IMR-90 (cell line): ENCODE measurements at regions not wholly inside any gene's neighbourhood (a gene's known extent, or its start where the extent isn't known, plus 50 kb on each side); places are given as distances from the start of the nearest gene placed in this dataset.

ENCODE experiments used
- ATAC-seq: fragments of 200-7000 bp; cut with Tn5 transposase; 2 replicates; pipeline ENCODE4 v1.9.1; 2020; ENCODE audit warnings: low read depth, mild to moderate bottlenecking, moderate library complexity
- BruUV-seq: library from RNA; stranded (reverse); fragments of 400-500 nt; replicated peaks from 2 replicates; lab custom pipeline; 2021; lab: Mats Ljungman, UMichigan
- CTCF ChIA-PET: fragments of 300-600 bp; formaldehyde crosslinking; extraction: SDS; loops from one replicate; lab custom pipeline; 2021; ENCODE audit warnings: antibody characterized with exemption; lab: Yijun Ruan, JAX
- POLR2A ChIA-PET: fragments of 300-600 bp; sonication (Branson Sonifier 250); formaldehyde crosslinking; loops from one replicate; lab custom pipeline; 2022; ENCODE audit warnings: antibody characterized with exemption; ENCODE audit not compliant: unreplicated experiment; lab: Charles Lee
- DNase-seq: peaks from one replicate; pipeline ENCODE4 v3.0.0; 2013
- H2AFZ ChIP-seq: replicated peaks from 2 replicates; pipeline ENCODE3; 2013; ENCODE audit warnings: low read length, mild to moderate bottlenecking; ENCODE audit not compliant: poor library complexity
- H2AK5ac ChIP-seq: 2 replicates; pipeline ENCODE4 v1.6.1; 2013; ENCODE audit warnings: low read depth, low read length, inconsistent platforms
- H2AK9ac ChIP-seq: replicated peaks from 2 replicates; pipeline ENCODE3; 2013; ENCODE audit warnings: mild to moderate bottlenecking, low read depth, low read length, moderate library complexity; ENCODE audit not compliant: poor library complexity
- H2BK120ac ChIP-seq: 2 replicates; pipeline ENCODE4 v1.6.1; 2013; ENCODE audit warnings: low read depth, low read length, inconsistent platforms
- H2BK15ac ChIP-seq: 3 replicates; pipeline ENCODE4 v1.6.1; 2013; ENCODE audit warnings: low read depth, low read length, inconsistent platforms
- H2BK20ac ChIP-seq: 2 replicates; pipeline ENCODE4 v1.6.1; 2013; ENCODE audit warnings: low read depth, mild to moderate bottlenecking, inconsistent platforms, low read length, moderate library complexity
- H2BK5ac ChIP-seq: 2 replicates; pipeline ENCODE4 v1.6.1; 2013; ENCODE audit warnings: mild to moderate bottlenecking, low read depth, low read length, inconsistent platforms; ENCODE audit not compliant: poor library complexity, severe bottlenecking
- H3K14ac ChIP-seq: replicated peaks from 2 replicates; pipeline ENCODE4 v1.6.1; 2013; ENCODE audit warnings: low read depth, low read length, inconsistent platforms
- H3K18ac ChIP-seq: 2 replicates; pipeline ENCODE4 v1.6.1; 2013; ENCODE audit warnings: low read depth, low read length, control low read depth
- H3K23ac ChIP-seq: 2 replicates; pipeline ENCODE4 v1.6.1; 2013; ENCODE audit warnings: low read depth, low read length, inconsistent platforms
- H3K27ac ChIP-seq: 2 replicates; pipeline ENCODE4 v1.5.1; 2013; ENCODE audit warnings: mild to moderate bottlenecking, control low read depth, low read length; ENCODE audit not compliant: insufficient read depth
- H3K27me3 ChIP-seq: 2 replicates; pipeline ENCODE4 v1.6.1; 2013; ENCODE audit warnings: low read length; ENCODE audit not compliant: control insufficient read depth, insufficient read depth
- H3K36me3 ChIP-seq: 2 replicates; pipeline ENCODE4 v1.6.1; 2013; ENCODE audit warnings: low read length, mixed read lengths; ENCODE audit not compliant: control insufficient read depth, insufficient read depth
- H3K4ac ChIP-seq: 2 replicates; pipeline ENCODE4 v1.6.1; 2013; ENCODE audit warnings: low read depth, low read length, inconsistent platforms
- H3K4me1 ChIP-seq: 2 replicates; pipeline ENCODE4 v1.6.1; 2013; ENCODE audit warnings: low read length, mixed read lengths; ENCODE audit not compliant: control insufficient read depth, insufficient read depth
- H3K4me2 ChIP-seq: 2 replicates; pipeline ENCODE4 v1.6.1; 2013; ENCODE audit warnings: low read depth, mild to moderate bottlenecking, control low read depth, low read length, moderate library complexity
- H3K4me3 ChIP-seq: 2 replicates; pipeline ENCODE4 v1.5.1; 2013; ENCODE audit warnings: low read depth, mild to moderate bottlenecking, control low read depth, low read length, moderate library complexity; ENCODE audit not compliant: insufficient read depth
- H3K56ac ChIP-seq: 2 replicates; pipeline ENCODE4 v1.6.1; 2013; ENCODE audit warnings: low read length, inconsistent platforms; ENCODE audit not compliant: insufficient read depth; ENCODE audit errors: extremely low read depth
- H3K79me1 ChIP-seq, 2 experiments: 2 replicates each; pipeline ENCODE4 v1.6.1; 2013; ENCODE audit warnings: low read length in 2 of 2, inconsistent platforms in 1 of 2, low read depth in 1 of 2
- H3K9ac ChIP-seq: 2 replicates; pipeline ENCODE4 v1.6.1; 2013; ENCODE audit warnings: low read depth, low read length, control low read depth
- H3K9me1 ChIP-seq: 2 replicates; pipeline ENCODE4 v1.6.1; 2013; ENCODE audit warnings: low read length, inconsistent platforms; ENCODE audit not compliant: insufficient read depth
- H3K9me3 ChIP-seq: 2 replicates; pipeline ENCODE4 v1.6.1; 2013; ENCODE audit warnings: low read length; ENCODE audit not compliant: control insufficient read depth, insufficient read depth
- H4K20me1 ChIP-seq: 2 replicates; pipeline ENCODE4 v1.6.1; 2013; ENCODE audit warnings: low read length, inconsistent platforms; ENCODE audit not compliant: insufficient read depth
- H4K5ac ChIP-seq: 2 replicates; pipeline ENCODE4 v1.6.1; 2013; ENCODE audit warnings: mild to moderate bottlenecking, low read depth, low read length, control low read depth
- H4K8ac ChIP-seq, 2 experiments: 2 replicates each; pipeline ENCODE4 v1.6.1; 2013; ENCODE audit warnings: low read depth in 2 of 2, low read length in 2 of 2, control low read depth in 1 of 2, inconsistent platforms in 1 of 2
- H4K91ac ChIP-seq: 2 replicates; pipeline ENCODE4 v1.6.1; 2013; ENCODE audit warnings: low read depth, low read length, inconsistent platforms; ENCODE audit not compliant: insufficient read depth
- BHLHE40 ChIP-seq: fragments of 150-350 bp; IDR thresholded peaks from 2 replicates; pipeline ENCODE4 v1.6.1; 2016; ENCODE audit warnings: mild to moderate bottlenecking, low read depth, low read length
- CEBPB ChIP-seq: IDR thresholded peaks from 2 replicates; pipeline ENCODE4 v1.6.1; 2012; ENCODE audit warnings: low read depth, low read length, improper control_type of control experiment
- CHD1 ChIP-seq: IDR thresholded peaks from 2 replicates; pipeline ENCODE4 v1.6.1; 2012; ENCODE audit warnings: low read depth, low read length, improper control_type of control experiment
- CTCF ChIP-seq: conservative IDR thresholded peaks from 2 replicates; pipeline ENCODE4 v1.5.1; 2012; ENCODE audit warnings: mild to moderate bottlenecking, low read depth, low read length, improper control_type of control experiment
- MXI1 ChIP-seq: IDR thresholded peaks from 2 replicates; pipeline ENCODE4 v1.6.1; 2012; ENCODE audit warnings: low read depth, mild to moderate bottlenecking, low read length, moderate library complexity, borderline replicate concordance
- NFE2L2 ChIP-seq: fragments of 150-350 bp; IDR thresholded peaks from 2 replicates; pipeline ENCODE4 v1.6.1; 2016; ENCODE audit warnings: low read depth, mild to moderate bottlenecking, low read length
- POLR2A ChIP-seq: IDR thresholded peaks from 2 replicates; pipeline ENCODE4 v1.6.1; 2012; ENCODE audit warnings: mild to moderate bottlenecking, low read depth, low read length
- RFX5 ChIP-seq: IDR thresholded peaks from 2 replicates; pipeline ENCODE4 v1.8.0; 2012; ENCODE audit warnings: low read depth, mild to moderate bottlenecking, low read length, moderate library complexity
- WGBS, 2 experiments: methylation state at CpG; one replicate each; pipeline versions ENCODE4 v1.1.5 to v1.1.7; 2013; ENCODE audit warnings: missing lambda C conversion rate in 2 of 2; ENCODE audit not compliant: insufficient read length in 1 of 2; ENCODE audit errors: extremely low coverage in 2 of 2; 5-methylcytosine and 5-hydroxymethylcytosine counted together
- dilution Hi-C: fragments of 300-500 bp; cut with HindIII; formaldehyde crosslinking; loops from one replicate; pipeline ENCODE4 v1.14.3; 2018; ENCODE audit warnings: low sequenced_read_pairs; ENCODE audit not compliant: unreplicated experiment
- in situ Hi-C: fragments of 300-500 bp; cut with MboI; formaldehyde crosslinking; loops from 3 replicates; pipeline ENCODE4 v1.14.3; 2019; ENCODE audit warnings: low sequenced_read_pairs, inconsistent platforms, mixed read lengths
- intact Hi-C: fragments of 100-400 bp; cut with micrococcal nuclease; formaldehyde crosslinking; loops from 2 replicates; pipeline ENCODE4 v1.10.0; 2022

GRCh38 chr6:98644063-98644462 is 190.3 kb upstream of the POU3F2 start:
- H3K9me3 ChIP-seq: peaks cover 1% of the 10 kb centered on the region; the same call in 1 of the 2 replicates
- in situ Hi-C loops: no loop called here
- POLR2A ChIA-PET: no interaction called here
- no peak overlapping the region for H4K5ac ChIP-seq
- H3K36me3 ChIP-seq: no peaks in the 10 kb centered on the region
- no peak overlapping the region for H2AK9ac ChIP-seq
- H3K27me3 ChIP-seq: no peaks in the 10 kb centered on the region
- no peak for DNase-seq
- dilution Hi-C loops: no loop called here
- no peak overlapping the region for H2BK15ac ChIP-seq
- no peaks in the 10 kb centered on the region for H3K4me1 ChIP-seq
- H4K8ac ChIP-seq: no peak overlapping the region
- BruUV-seq: no TSS peak
- H3K4me3 ChIP-seq: no peak overlapping the region
- no peak overlapping the region for H4K91ac ChIP-seq
- no peak overlapping the region for H3K4ac ChIP-seq
- H3K14ac ChIP-seq: no peak overlapping the region
- no peak overlapping the region for H3K27ac ChIP-seq
- 58% methylated on average over 3 of the region's 5 CpGs; no CpG with 5 or more reads in 1 of the 2 experiments for WGBS, 2 experiments
- H3K9ac ChIP-seq: no peak overlapping the region
- no peak overlapping the region for H3K23ac ChIP-seq
- no peaks in the 10 kb centered on the region for H3K79me1 ChIP-seq
- intact Hi-C loops: no loop called here
- H2AFZ ChIP-seq: no peak overlapping the region
- no peak overlapping the region for H2BK5ac ChIP-seq
- no peak overlapping the region for H2BK120ac ChIP-seq
- no peak overlapping the region for H2AK5ac ChIP-seq
- TF ChIP-seq BHLHE40 (no peak), CHD1 (no peak), MXI1 (no peak), POLR2A (no peak), NFE2L2 (no peak), RFX5 (no peak), CEBPB (no peak), CTCF (no peak)
- CTCF ChIA-PET: no interaction called here
- no peaks in the 10 kb centered on the region for H3K9me1 ChIP-seq
- H4K20me1 ChIP-seq: no peaks in the 10 kb centered on the region
- H3K4me2 ChIP-seq: no peak overlapping the region
- H3K56ac ChIP-seq: no peak overlapping the region
- no peak overlapping the region for H3K18ac ChIP-seq
- ATAC-seq: no peak
- no peak overlapping the region for H2BK20ac ChIP-seq
